Fibroblast of lung (primary cell): ENCODE measurements at regions not wholly inside any gene's neighbourhood (a gene's known extent, or its start where the extent isn't known, plus 50 kb on each side); places are given as distances from the start of the nearest gene placed in this dataset.

ENCODE experiments used
- CTCF ChIP-seq, 2 donors: IDR thresholded peaks in 1 of 2; conservative IDR thresholded peaks in 1 of 2; 1 replicate in 1 of 2; 2 replicates in 1 of 2; pipeline ENCODE4 v1.5.1; 2011 to 2012; ENCODE audit warnings: low read length in 2 of 2, control low read depth in 1 of 2, inconsistent platforms in 1 of 2, low read depth in 1 of 2, mild to moderate bottlenecking in 1 of 2
- EZH2 ChIP-seq: IDR thresholded peaks from 2 replicates; pipeline ENCODE4 v1.5.1; 2012; ENCODE audit warnings: low read length, control low read depth, mild to moderate bottlenecking; ENCODE audit errors: missing control alignments

DNA sequence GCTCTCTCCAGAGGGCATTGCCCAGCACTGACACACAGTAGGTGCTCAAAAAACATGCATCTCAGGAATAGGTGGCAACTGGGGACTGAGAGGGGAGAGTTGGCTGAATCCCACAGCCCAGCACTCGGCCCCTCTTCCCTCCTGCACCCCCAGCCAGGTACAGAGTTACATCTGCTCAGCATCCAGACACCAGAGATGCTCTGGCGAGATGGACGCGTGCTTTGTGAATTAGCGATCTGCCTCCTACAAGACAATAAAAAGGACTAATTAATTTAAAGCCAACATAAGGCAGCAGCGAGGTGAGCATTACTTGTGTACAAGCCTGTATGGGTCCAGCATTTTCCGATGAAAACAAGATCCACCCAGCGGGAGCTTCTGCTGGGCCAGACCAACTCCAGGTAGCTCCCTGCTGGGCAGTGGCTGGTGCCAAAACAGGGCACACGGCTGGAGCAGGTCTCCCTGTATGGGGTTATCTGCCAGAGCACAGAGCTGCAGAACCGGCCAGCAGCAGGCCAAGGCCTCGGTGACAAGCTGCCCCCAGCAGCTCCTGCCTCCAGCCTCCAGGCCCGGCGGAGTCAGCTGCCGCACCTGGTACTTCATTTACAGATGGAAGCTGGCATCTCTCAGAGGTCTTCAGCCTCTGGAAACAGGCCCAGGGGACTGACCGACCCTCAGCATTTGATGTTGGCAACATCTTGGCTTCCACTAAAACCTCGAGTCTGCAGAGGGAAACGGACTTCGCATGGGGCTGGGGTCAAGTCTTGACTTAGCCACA, 219.7 kb upstream of the SDK2 start:
- TF ChIP-seq CTCF (conservative IDR thresholded peaks at IDR 0.05 in 1 of 2, IDR thresholded peaks at IDR 0.05 in 1 of 2; ENCODE audit: low read depth in 1 of 2, low read length in 2 of 2), result no peak
- TF ChIP-seq EZH2, result no peak
